ENCODE measurements at regions not wholly inside any gene's neighbourhood (a gene's known extent, or its start where the extent isn't known, plus 50 kb on each side); places are given as distances from the start of the nearest gene placed in this dataset.

DNA sequence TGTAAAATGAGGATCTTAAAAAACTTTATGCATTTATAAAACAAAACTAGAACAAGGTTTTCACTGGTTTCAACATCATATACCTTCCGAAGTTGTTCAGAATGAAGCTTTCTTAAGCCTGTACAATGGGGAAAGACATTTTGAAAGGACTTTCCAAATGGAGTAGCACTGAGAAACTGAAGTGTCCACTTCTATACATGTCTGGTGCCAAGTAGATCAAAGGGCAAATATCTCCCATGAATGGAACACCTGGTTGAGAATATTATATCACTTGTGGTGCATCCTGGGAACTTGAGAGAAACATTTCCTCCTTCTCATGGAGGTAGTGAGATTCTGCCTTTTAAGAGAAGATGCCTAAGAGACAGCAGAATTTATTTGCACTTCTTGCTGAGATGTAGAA lies 182.1 kb upstream of the ACTBL2 start:
- no peaks in the 10 kb centered on the region for H3K9me3 Mint-ChIP-seq
- Histone ChIP-seq H3K9ac (ENCODE audit: extremely low read depth, low read length, poor library complexity, severe bottlenecking) (no peak overlapping the region), H3K4me3 (ENCODE audit: low read length) (no peak overlapping the region), H3K4me1 (ENCODE audit: control insufficient read depth, insufficient read depth, low read length) (no peaks in the 10 kb centered on the region), H3K9me3 (ENCODE audit: control insufficient read depth, low read length) (no peaks in the 10 kb centered on the region), H3K27me3 (ENCODE audit: control insufficient read depth, insufficient read depth, low read length, poor library complexity, severe bottlenecking) (no peaks in the 10 kb centered on the region), H3K27ac (ENCODE audit: low read depth, low read length) (no peak overlapping the region), H3K36me3 (ENCODE audit: control insufficient read depth, insufficient read depth, low read length) (no peaks in the 10 kb centered on the region)
- no peak overlapping the region for H3K4me3 Mint-ChIP-seq
- no peak overlapping the region for H3K27ac Mint-ChIP-seq
- TF ChIP-seq, protein P1, sequence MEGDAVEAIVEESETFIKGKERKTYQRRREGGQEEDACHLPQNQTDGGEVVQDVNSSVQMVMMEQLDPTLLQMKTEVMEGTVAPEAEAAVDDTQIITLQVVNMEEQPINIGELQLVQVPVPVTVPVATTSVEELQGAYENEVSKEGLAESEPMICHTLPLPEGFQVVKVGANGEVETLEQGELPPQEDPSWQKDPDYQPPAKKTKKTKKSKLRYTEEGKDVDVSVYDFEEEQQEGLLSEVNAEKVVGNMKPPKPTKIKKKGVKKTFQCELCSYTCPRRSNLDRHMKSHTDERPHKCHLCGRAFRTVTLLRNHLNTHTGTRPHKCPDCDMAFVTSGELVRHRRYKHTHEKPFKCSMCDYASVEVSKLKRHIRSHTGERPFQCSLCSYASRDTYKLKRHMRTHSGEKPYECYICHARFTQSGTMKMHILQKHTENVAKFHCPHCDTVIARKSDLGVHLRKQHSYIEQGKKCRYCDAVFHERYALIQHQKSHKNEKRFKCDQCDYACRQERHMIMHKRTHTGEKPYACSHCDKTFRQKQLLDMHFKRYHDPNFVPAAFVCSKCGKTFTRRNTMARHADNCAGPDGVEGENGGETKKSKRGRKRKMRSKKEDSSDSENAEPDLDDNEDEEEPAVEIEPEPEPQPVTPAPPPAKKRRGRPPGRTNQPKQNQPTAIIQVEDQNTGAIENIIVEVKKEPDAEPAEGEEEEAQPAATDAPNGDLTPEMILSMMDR (conservative IDR thresholded peaks at IDR 0.05) = no peak
- no peak for DNase-seq
- H3K27me3 Mint-ChIP-seq (ENCODE audit: insufficient read depth) = no peaks in the 10 kb centered on the region
- no peaks in the 10 kb centered on the region for H3K36me3 Mint-ChIP-seq (ENCODE audit: low read depth)
- H3K4me1 Mint-ChIP-seq = peaks cover 2% of the 10 kb centered on the region
- WGBS, 2 experiments (ENCODE audit: insufficient coverage in 1 of 2, insufficient read length in 1 of 2) = 81 to 100% methylated on average over 1 of the region's 1 CpG

DNA sequence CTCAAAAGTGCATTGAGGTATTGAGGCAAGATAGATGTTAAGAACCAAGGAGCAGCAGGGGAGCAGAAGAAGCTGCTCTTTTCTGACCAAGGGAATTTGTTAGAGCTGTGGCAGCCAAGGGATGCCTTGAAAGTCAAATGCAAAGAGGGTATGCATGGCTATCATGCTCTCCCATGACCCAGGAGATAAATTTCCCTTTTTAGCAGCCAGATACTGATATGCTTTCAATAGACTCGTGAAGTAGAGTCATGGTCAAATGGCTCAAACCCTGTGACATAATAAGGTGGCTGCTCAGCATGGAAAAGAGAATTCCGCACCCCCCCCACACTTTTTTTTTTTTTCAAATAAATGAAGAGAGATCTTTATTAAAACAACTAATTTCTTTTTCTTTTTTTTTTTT lies 180.9 kb upstream of the ACTBL2 start:
- Mint-ChIP-seq H3K27ac (no peak overlapping the region), H3K27me3 (ENCODE audit: insufficient read depth) (no peaks in the 10 kb centered on the region), H3K4me3 (no peak overlapping the region), H3K9me3 (no peaks in the 10 kb centered on the region), H3K4me1 (peaks cover 2% of the 10 kb centered on the region), H3K36me3 (ENCODE audit: low read depth) (no peaks in the 10 kb centered on the region)
- Histone ChIP-seq H3K9ac (ENCODE audit: extremely low read depth, low read length, poor library complexity, severe bottlenecking) (no peak overlapping the region), H3K4me1 (ENCODE audit: control insufficient read depth, insufficient read depth, low read length) (no peaks in the 10 kb centered on the region), H3K27me3 (ENCODE audit: control insufficient read depth, insufficient read depth, low read length, poor library complexity, severe bottlenecking) (no peaks in the 10 kb centered on the region), H3K36me3 (ENCODE audit: control insufficient read depth, insufficient read depth, low read length) (no peaks in the 10 kb centered on the region), H3K9me3 (ENCODE audit: control insufficient read depth, low read length) (no peaks in the 10 kb centered on the region), H3K27ac (ENCODE audit: low read depth, low read length) (no peak overlapping the region), H3K4me3 (ENCODE audit: low read length) (no peak overlapping the region)
- 87% methylated on average over 2 of the region's 2 CpGs; no CpG with 5 or more reads in 1 of the 2 experiments for WGBS, 2 experiments (ENCODE audit: insufficient coverage in 1 of 2, insufficient read length in 1 of 2)
- TF ChIP-seq, protein P1 (conservative IDR thresholded peaks at IDR 0.05) = no peak
- no peak for DNase-seq

DNA sequence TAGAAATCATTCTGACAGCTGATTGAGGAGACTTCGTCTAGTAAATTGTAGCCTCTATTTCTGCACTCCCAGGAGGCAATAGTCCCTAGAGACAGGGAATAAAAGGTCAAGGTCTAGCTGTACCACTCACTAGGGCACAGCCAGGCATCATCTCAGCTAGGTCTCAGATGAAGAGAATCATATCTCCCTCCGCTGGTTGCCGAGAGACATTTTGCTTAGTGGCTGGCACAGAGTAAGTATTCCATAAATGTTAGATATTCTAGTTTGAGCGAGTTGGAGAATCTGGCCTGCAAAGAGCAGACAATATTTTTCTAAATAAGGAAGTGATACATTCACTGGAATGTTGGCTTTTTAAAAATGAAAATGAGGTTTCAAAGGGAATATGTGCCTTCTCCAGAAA lies 180.4 kb upstream of the ACTBL2 start:
- no peak overlapping the region for H3K27ac Mint-ChIP-seq
- H3K4me3 Mint-ChIP-seq = no peak overlapping the region
- Histone ChIP-seq H3K4me1 (ENCODE audit: control insufficient read depth, insufficient read depth, low read length) (no peaks in the 10 kb centered on the region), H3K27ac (ENCODE audit: low read depth, low read length) (no peak overlapping the region), H3K36me3 (ENCODE audit: control insufficient read depth, insufficient read depth, low read length) (no peaks in the 10 kb centered on the region), H3K9ac (ENCODE audit: extremely low read depth, low read length, poor library complexity, severe bottlenecking) (no peak overlapping the region), H3K9me3 (ENCODE audit: control insufficient read depth, low read length) (no peaks in the 10 kb centered on the region), H3K27me3 (ENCODE audit: control insufficient read depth, insufficient read depth, low read length, poor library complexity, severe bottlenecking) (no peaks in the 10 kb centered on the region), H3K4me3 (ENCODE audit: low read length) (no peak overlapping the region)
- no peaks in the 10 kb centered on the region for H3K9me3 Mint-ChIP-seq
- H3K36me3 Mint-ChIP-seq (ENCODE audit: low read depth) = no peaks in the 10 kb centered on the region
- H3K4me1 Mint-ChIP-seq = peaks cover 2% of the 10 kb centered on the region
- 90 to 100% methylated on average over 2 to 4 of the region's 4 CpGs for WGBS, 2 experiments (ENCODE audit: insufficient coverage in 1 of 2, insufficient read length in 1 of 2)
- TF ChIP-seq, protein P1 (conservative IDR thresholded peaks at IDR 0.05) = no peak
- DNase-seq = no peak
- H3K27me3 Mint-ChIP-seq (ENCODE audit: insufficient read depth) = no peaks in the 10 kb centered on the region

All from endodermal cell (in vitro differentiated cells).